ENCODE measurements at regions not wholly inside any gene's neighbourhood (a gene's known extent, or its start where the extent isn't known, plus 50 kb on each side); places are given as distances from the start of the nearest gene placed in this dataset.
"Not testable (repeated sequence)": the region's sequence is repeated elsewhere in the genome, so short reads cannot be mapped to it uniquely, and the experiment has no call there.

DNA sequence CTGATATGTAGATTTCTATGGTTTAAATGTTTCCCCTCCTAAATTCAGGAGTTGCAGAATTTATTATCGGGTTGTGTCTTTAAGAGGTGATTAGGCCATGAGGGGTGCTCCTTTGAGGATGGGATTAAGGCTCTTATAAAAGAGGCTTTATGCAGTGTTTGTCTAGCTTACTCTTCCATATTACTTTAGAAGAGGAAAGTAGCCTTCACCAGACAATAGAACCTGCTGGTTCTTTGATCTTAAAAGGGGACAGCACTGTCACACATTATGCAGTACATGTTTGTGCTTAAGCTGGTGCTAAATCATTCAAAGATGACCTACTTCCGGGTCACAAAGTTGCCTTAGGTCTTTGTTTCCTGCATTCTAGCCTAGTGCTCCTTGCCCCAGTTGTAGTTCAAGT lies 81.0 kb downstream of the CPXCR1 start:
- TF ChIP-seq, protein P1, sequence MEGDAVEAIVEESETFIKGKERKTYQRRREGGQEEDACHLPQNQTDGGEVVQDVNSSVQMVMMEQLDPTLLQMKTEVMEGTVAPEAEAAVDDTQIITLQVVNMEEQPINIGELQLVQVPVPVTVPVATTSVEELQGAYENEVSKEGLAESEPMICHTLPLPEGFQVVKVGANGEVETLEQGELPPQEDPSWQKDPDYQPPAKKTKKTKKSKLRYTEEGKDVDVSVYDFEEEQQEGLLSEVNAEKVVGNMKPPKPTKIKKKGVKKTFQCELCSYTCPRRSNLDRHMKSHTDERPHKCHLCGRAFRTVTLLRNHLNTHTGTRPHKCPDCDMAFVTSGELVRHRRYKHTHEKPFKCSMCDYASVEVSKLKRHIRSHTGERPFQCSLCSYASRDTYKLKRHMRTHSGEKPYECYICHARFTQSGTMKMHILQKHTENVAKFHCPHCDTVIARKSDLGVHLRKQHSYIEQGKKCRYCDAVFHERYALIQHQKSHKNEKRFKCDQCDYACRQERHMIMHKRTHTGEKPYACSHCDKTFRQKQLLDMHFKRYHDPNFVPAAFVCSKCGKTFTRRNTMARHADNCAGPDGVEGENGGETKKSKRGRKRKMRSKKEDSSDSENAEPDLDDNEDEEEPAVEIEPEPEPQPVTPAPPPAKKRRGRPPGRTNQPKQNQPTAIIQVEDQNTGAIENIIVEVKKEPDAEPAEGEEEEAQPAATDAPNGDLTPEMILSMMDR (IDR thresholded peaks at IDR 0.05) = no peak
- H3K27me3 ChIP-seq = no peaks in the 10 kb centered on the region
- DNase-seq = no peak
- no peaks in the 10 kb centered on the region for H3K4me1 ChIP-seq
- intact Hi-C loops (cut with DNase I) = no loop called here
- ATAC-seq = no peak
- no peaks in the 10 kb centered on the region for H3K9me3 ChIP-seq
- H3K27ac ChIP-seq = no peak overlapping the region
- H3K4me3 ChIP-seq = no peak overlapping the region
- no peaks in the 10 kb centered on the region for H3K36me3 ChIP-seq

DNA sequence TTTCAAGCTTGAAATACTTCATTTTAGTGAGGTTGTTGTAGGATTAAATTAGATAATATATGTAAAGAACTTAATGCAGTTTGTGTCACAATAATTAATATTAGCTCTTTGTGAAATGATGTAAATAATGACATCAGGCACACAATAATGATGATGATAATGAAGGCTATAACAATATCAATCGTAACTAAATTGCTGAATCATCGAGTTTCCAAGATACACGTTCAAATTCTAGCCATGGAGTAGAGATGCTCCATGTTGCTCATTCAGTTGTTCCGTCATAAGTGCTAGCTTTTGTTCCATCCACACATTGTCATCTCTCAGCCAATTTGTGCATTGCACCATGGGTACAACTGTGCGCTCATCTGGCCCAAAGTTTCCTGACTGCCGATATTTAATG lies 83.1 kb downstream of the CPXCR1 start:
- intact Hi-C loops (cut with DNase I) = no loop called here
- no peak for DNase-seq

DNA sequence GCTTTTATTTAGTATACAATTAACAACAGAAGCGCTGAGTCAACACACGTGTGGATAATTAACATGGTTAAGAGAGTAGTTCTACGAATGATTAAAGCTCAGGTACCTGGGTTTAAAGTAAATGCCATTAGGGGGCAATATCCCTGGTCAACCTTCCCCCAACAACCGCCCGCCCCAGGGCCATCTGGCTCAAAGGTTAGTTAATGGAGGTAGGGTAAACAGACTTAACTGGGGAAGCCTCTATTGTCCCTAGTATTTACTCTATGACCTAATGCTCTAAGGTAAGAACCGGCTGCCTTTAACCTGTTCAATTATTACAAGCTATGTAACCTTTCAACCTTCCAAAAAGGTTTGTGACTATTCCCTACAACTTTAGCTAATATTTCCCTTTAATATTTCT lies 90.7 kb downstream of the CPXCR1 start:
- DNase-seq; ATAC-seq; H3K36me3 ChIP-seq; H3K9me3 ChIP-seq; H3K27ac ChIP-seq; H3K4me3 ChIP-seq; H3K27me3 ChIP-seq; intact Hi-C loops (cut with DNase I); H3K4me1 ChIP-seq: not testable (repeated sequence)

More for the DNA sequence above, 83.1 kb downstream of the CPXCR1 start:
- Histone ChIP-seq H3K4me1 (no peaks in the 10 kb centered on the region), H3K27me3 (no peaks in the 10 kb centered on the region), H3K4me3 (no peak overlapping the region), H3K36me3 (no peaks in the 10 kb centered on the region), H3K9me3 (no peaks in the 10 kb centered on the region), H3K27ac (no peak overlapping the region)
- TF ChIP-seq, protein P1 (IDR thresholded peaks at IDR 0.05) = no peak
- no peak for ATAC-seq

DNA sequence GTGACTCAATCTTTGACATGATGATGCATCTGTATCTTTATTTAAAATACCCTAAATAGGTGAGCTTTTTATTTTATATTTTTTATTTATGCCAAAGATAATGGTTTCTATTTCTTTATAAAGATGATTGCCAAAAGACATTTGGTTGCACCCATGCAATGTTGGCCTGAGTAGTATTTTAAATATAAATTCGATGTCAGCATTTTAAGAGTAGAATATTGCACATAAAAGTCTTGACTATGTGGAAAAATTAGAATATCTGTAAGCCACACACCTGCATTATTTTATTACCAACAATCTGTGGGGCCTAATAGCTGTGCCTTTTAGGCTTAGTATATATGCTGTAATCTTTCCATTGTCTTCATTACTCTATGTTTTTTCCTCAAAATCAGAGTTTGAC lies 91.4 kb downstream of the CPXCR1 start:
- H3K4me3 ChIP-seq = no peak overlapping the region
- no peak overlapping the region for H3K27ac ChIP-seq
- ATAC-seq (no peak), DNase-seq (no peak)
- no peaks in the 10 kb centered on the region for H3K4me1 ChIP-seq
- no peaks in the 10 kb centered on the region for H3K9me3 ChIP-seq
- H3K36me3 ChIP-seq = no peaks in the 10 kb centered on the region
- intact Hi-C loops (cut with DNase I) = no loop called here
- TF ChIP-seq, protein P1 (IDR thresholded peaks at IDR 0.05) = no peak
- no peaks in the 10 kb centered on the region for H3K27me3 ChIP-seq

DNA sequence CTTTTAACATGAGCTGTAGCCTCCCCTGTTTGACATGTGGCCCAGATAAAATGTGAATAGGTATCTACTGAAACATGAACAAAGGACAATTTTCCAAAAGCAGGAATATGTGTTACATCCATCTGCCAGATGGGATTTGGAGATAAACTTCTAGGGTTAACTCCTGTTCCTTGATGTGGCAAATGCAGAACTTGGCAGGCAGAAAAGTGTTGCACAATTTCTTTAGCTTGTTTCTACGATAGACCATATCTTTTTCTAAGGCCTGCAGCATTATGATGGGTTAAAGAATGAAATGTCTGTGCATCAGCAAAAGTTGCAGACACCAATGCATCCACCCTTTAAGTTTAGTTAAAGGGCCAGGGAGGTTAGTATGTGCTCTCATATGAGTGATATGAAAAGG lies 96.8 kb downstream of the CPXCR1 start:
- ATAC-seq; H3K9me3 ChIP-seq; H3K4me3 ChIP-seq; H3K27ac ChIP-seq; intact Hi-C loops (cut with DNase I); DNase-seq; H3K36me3 ChIP-seq; H3K4me1 ChIP-seq; H3K27me3 ChIP-seq: not testable (repeated sequence)

DNA sequence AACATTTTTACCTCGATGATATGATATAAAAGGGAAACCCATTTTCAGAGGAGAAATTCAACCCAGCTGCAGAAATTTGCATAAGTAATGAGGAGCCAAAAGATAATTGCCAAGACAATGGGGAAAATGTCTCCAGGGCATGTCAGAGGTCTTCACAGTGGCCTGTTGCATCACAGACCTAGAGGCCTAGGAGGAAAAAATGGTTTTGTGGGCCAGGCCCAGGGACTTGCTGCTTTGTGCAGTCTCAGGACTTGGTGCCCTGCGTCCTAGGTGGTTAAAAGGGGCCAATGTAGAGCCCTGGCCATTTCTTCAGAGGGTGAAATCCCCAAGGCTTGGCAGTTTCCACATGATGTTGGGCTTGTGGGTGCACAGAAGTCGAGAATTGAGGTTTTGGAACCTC lies 106.9 kb downstream of the CPXCR1 start:
- no peak for ATAC-seq
- intact Hi-C loops (cut with DNase I) = no loop called here

More for the DNA sequence above, 106.9 kb downstream of the CPXCR1 start:
- H3K9me3 ChIP-seq = peaks cover 0 to 4% of the 10 kb centered on the region in 2 donors
- no peak overlapping the region for H3K4me3 ChIP-seq
- no peaks in the 10 kb centered on the region for H3K27me3 ChIP-seq
- no peak for DNase-seq
- H3K4me1 ChIP-seq = no peaks in the 10 kb centered on the region
- H3K36me3 ChIP-seq = no peaks in the 10 kb centered on the region
- no peak overlapping the region for H3K27ac ChIP-seq
- TF ChIP-seq, protein P1 (IDR thresholded peaks at IDR 0.05) = no peak
